HG02885 (cell line): ENCODE measurements at regions not wholly inside any gene's neighbourhood (a gene's known extent, or its start where the extent isn't known, plus 50 kb on each side); places are given as distances from the start of the nearest gene placed in this dataset.

Experiments used
- ATAC-seq: cut with Tn5 transposase; IDR thresholded peaks from one replicate; pipeline ENCODE4 v1.9.1; 2021; ENCODE audit warnings: mild to moderate bottlenecking; ENCODE audit not compliant: unreplicated experiment, poor library complexity

GRCh38 chr5:107268241-107268640 lies 402.5 kb downstream of the EFNA5 start:
- no peak for ATAC-seq

- ATAC-seq = no peak
Measured at GRCh38 chr5:107266100-107266499, 404.6 kb downstream of the EFNA5 start.

- ATAC-seq = no peak
Measured at GRCh38 chr5:107265193-107265592, 405.5 kb downstream of the EFNA5 start.

GRCh38 chr5:107263387-107264018 lies 407.2 kb downstream of the EFNA5 start:
- ATAC-seq = peak; percentile 88

- ATAC-seq = no peak
Measured at GRCh38 chr5:107257885-107258520, 412.7 kb downstream of the EFNA5 start.

GRCh38 chr5:107254902-107255234 lies 415.9 kb downstream of the EFNA5 start:
- ATAC-seq = no peak

GRCh38 chr5:107254214-107254901 lies 416.4 kb downstream of the EFNA5 start:
- ATAC-seq = no peak

- no peak for ATAC-seq
Measured at GRCh38 chr5:107253246-107253645, 417.5 kb downstream of the EFNA5 start.

- no peak for ATAC-seq
Measured at GRCh38 chr5:107251151-107251550, 419.6 kb downstream of the EFNA5 start.

GRCh38 chr5:107248066-107248695 lies 422.6 kb downstream of the EFNA5 start:
- ATAC-seq = peak; percentile 64

- no peak for ATAC-seq
Measured at GRCh38 chr5:107247427-107247826, 423.3 kb downstream of the EFNA5 start.

- ATAC-seq = no peak
Measured at GRCh38 chr5:107243220-107243579, 427.5 kb downstream of the EFNA5 start.

GRCh38 chr5:107242411-107243219 lies 428.1 kb downstream of the EFNA5 start:
- no peak for ATAC-seq

- no peak for ATAC-seq
Measured at GRCh38 chr5:107241841-107242240, 428.9 kb downstream of the EFNA5 start.

GRCh38 chr5:107235167-107235566 lies 435.6 kb downstream of the EFNA5 start:
- ATAC-seq = no peak

GRCh38 chr5:107232788-107233187 lies 437.9 kb downstream of the EFNA5 start:
- no peak for ATAC-seq

- no peak for ATAC-seq
Measured at GRCh38 chr5:107232293-107232692, 438.4 kb downstream of the EFNA5 start.

- ATAC-seq = no peak
Measured at GRCh38 chr5:107231191-107231590, 439.5 kb downstream of the EFNA5 start.

GRCh38 chr5:107230367-107230766 lies 440.4 kb downstream of the EFNA5 start:
- no peak for ATAC-seq

GRCh38 chr5:107228226-107228625 lies 442.5 kb downstream of the EFNA5 start:
- no peak for ATAC-seq

- no peak for ATAC-seq
Measured at GRCh38 chr5:107224272-107224671, 446.5 kb downstream of the EFNA5 start.
